Sigmoid colon (tissue), 4 donors: ENCODE measurements at regions not wholly inside any gene's neighbourhood (a gene's known extent, or its start where the extent isn't known, plus 50 kb on each side); places are given as distances from the start of the nearest gene placed in this dataset.

Source experiments
- CTCF ChIP-seq, 4 experiments: fragments of 450-650 bp in 3 of 4; fragments of 200-600 bp in 1 of 4; IDR thresholded peaks; one replicate each; pipeline ENCODE4 v1.5.1; 2016 to 2019; ENCODE audit warnings: antibody characterized with exemption in 4 of 4, mild to moderate bottlenecking in 3 of 4, moderate library complexity in 2 of 4
- POLR2AphosphoS5 ChIP-seq, 4 donors: sonication (generic); formaldehyde crosslinking; IDR thresholded peaks; one replicate each; pipeline ENCODE4 v1.6.1; 2017; ENCODE audit warnings: antibody characterized with exemption in 4 of 4

DNA sequence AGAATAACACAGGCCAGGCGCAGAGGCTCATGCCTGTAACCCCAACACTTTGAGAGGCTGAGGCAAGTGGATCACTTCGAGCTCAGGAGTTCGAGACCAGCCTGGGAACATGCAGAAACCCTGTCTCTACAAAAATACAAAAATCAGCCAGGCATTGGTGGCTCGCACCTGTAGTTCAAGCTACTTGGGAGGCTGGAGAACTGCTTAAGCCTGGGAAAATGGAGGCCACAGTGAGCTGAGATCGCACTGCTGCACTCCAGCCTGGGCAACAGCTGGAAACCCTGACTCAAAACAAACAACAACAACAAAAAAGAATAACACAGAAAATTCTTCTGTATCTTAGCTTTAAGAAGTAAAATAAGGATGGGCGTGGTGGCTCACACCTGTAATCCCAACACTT lies 440.3 kb downstream of the LRATD1 start:
- no peak for TF ChIP-seq POLR2AphosphoS5 (IDR thresholded peaks at IDR 0.05)
- no peak for TF ChIP-seq CTCF (IDR thresholded peaks at IDR 0.05)
